GM23338 (cell line): ENCODE measurements at regions not wholly inside any gene's neighbourhood (a gene's known extent, or its start where the extent isn't known, plus 50 kb on each side); places are given as distances from the start of the nearest gene placed in this dataset.

Experiments used
- ATAC-seq: fragments of 200-7000 bp; cut with Tn5 transposase; 3 replicates; pipeline ENCODE4 v1.9.1; 2020
- DNase-seq: peaks from one replicate; pipeline ENCODE4 v3.0.0-alpha.2; 2015; ENCODE audit warnings: low spot score
- H2AFZ ChIP-seq: fragments of 200-600 bp; sonication (generic); 2 replicates; pipeline ENCODE4 v1.8.0; 2016; ENCODE audit warnings: antibody characterized with exemption, mild to moderate bottlenecking, moderate library complexity
- H3F3A ChIP-seq: fragments of 200-600 bp; sonication (generic); replicated peaks from 2 replicates; pipeline ENCODE4 v1.8.0; 2017; ENCODE audit warnings: antibody characterized with exemption, mixed run types, low read depth
- H3K27ac ChIP-seq: fragments of 200-600 bp; sonication (generic); 2 replicates; pipeline ENCODE4 v1.6.1; 2016; ENCODE audit warnings: low read depth
- H3K27me3 ChIP-seq: fragments of 200-600 bp; sonication (generic); 2 replicates; pipeline ENCODE4 v1.8.0; 2016; ENCODE audit warnings: mild to moderate bottlenecking, mixed run types, moderate library complexity; ENCODE audit not compliant: insufficient read depth
- H3K36me3 ChIP-seq: fragments of 200-600 bp; sonication (generic); 2 replicates; pipeline ENCODE4 v1.8.0; 2016; ENCODE audit warnings: mild to moderate bottlenecking; ENCODE audit not compliant: insufficient read depth
- H3K4me1 ChIP-seq: fragments of 200-600 bp; sonication (generic); 2 replicates; pipeline ENCODE4 v1.8.0; 2016; ENCODE audit warnings: mild to moderate bottlenecking, moderate library complexity; ENCODE audit not compliant: insufficient read depth
- H3K4me2 ChIP-seq: fragments of 200-600 bp; sonication (generic); 2 replicates; pipeline ENCODE4 v1.7.1; 2017; ENCODE audit warnings: mixed run types
- H3K4me3 ChIP-seq: fragments of 200-600 bp; sonication (generic); 2 replicates; pipeline ENCODE4 v1.6.1; 2016; ENCODE audit warnings: mixed run types
- H3K79me2 ChIP-seq: fragments of 200-600 bp; sonication (generic); replicated peaks from 2 replicates; pipeline ENCODE4 v1.8.0; 2017; ENCODE audit warnings: mild to moderate bottlenecking; ENCODE audit not compliant: insufficient read depth
- H3K9me2 ChIP-seq: fragments of 200-600 bp; sonication (generic); 2 replicates; pipeline ENCODE4 v1.8.0; 2017; ENCODE audit not compliant: insufficient read depth
- H4K20me1 ChIP-seq: fragments of 200-600 bp; sonication (generic); replicated peaks from 2 replicates; pipeline ENCODE4 v1.8.0; 2017; ENCODE audit warnings: mild to moderate bottlenecking; ENCODE audit not compliant: insufficient read depth
- H3K27ac Mint-ChIP-seq: 2 replicates; pipeline ENCODE4 v1.8.0; 2020; ENCODE audit warnings: inconsistent platforms, mild to moderate bottlenecking, moderate library complexity, mixed read lengths
- H3K27me3 Mint-ChIP-seq: 3 replicates; pipeline ENCODE4 v1.8.0; 2022; ENCODE audit warnings: low read depth, mild to moderate bottlenecking, moderate library complexity, mixed read lengths, inconsistent platforms; ENCODE audit not compliant: insufficient read depth, poor library complexity
- H3K36me3 Mint-ChIP-seq: 3 replicates; pipeline ENCODE4 v1.8.0; 2021; ENCODE audit warnings: low read depth, mild to moderate bottlenecking, inconsistent platforms, moderate library complexity, mixed read lengths
- H3K4me1 Mint-ChIP-seq: 3 replicates; pipeline ENCODE4 v1.8.0; 2020; ENCODE audit warnings: mild to moderate bottlenecking, inconsistent platforms, mixed read lengths
- H3K4me3 Mint-ChIP-seq: 3 replicates; pipeline ENCODE4 v1.8.0; 2021; ENCODE audit warnings: moderate library complexity, mild to moderate bottlenecking, inconsistent platforms, mixed read lengths
- H3K9me3 Mint-ChIP-seq: 3 replicates; pipeline ENCODE4 v1.8.0; 2020; ENCODE audit warnings: moderate library complexity, mild to moderate bottlenecking, inconsistent platforms, mixed read lengths
- CREB1 ChIP-seq: fragments of 250-450 bp; sonication (Bioruptor Pico); IDR thresholded peaks from 2 replicates; pipeline ENCODE4 v1.5.0; 2020; ENCODE audit warnings: low read depth, mild to moderate bottlenecking, moderate library complexity
- EZH2phosphoT487 ChIP-seq: fragments of 200-600 bp; sonication (generic); IDR thresholded peaks from one replicate; pipeline ENCODE4 v1.8.1; 2018; ENCODE audit warnings: antibody characterized with exemption; ENCODE audit not compliant: unreplicated experiment
- NANOG ChIP-seq: IDR thresholded peaks from 2 replicates; pipeline ENCODE4 v1.6.1; 2016; ENCODE audit warnings: antibody characterized with exemption, borderline replicate concordance
- STAT1 ChIP-seq: IDR thresholded peaks from one replicate; pipeline ENCODE4 v1.6.1; 2016; ENCODE audit warnings: antibody characterized with exemption; ENCODE audit not compliant: unreplicated experiment
- ZNF331 ChIP-seq: fragments of 250-450 bp; sonication (Bioruptor Pico); IDR thresholded peaks from 2 replicates; pipeline ENCODE4 v1.5.0; 2020; ENCODE audit warnings: low read depth, mild to moderate bottlenecking, moderate library complexity
- ZNF462 ChIP-seq: fragments of 250-450 bp; sonication (Bioruptor Pico); IDR thresholded peaks from 2 replicates; pipeline ENCODE4 v1.5.0; 2020; ENCODE audit warnings: mild to moderate bottlenecking, moderate library complexity

- Histone ChIP-seq H3K27ac (no peak overlapping the region), H3K79me2 (no peaks in the 10 kb centered on the region), H3F3A (no peaks in the 10 kb centered on the region), H3K27me3 (no peaks in the 10 kb centered on the region), H3K4me1 (peaks cover 8% of the 10 kb centered on the region), H4K20me1 (no peaks in the 10 kb centered on the region), H2AFZ (no peak overlapping the region), H3K4me3 (no peak overlapping the region), H3K4me2 (no peak overlapping the region), H3K36me3 (no peaks in the 10 kb centered on the region), H3K9me2 (no peaks in the 10 kb centered on the region)
- H3K36me3 Mint-ChIP-seq = no peaks in the 10 kb centered on the region; the same call in 2 of the 3 replicates
- peaks cover 5% of the 10 kb centered on the region; the same call in 2 of the 3 replicates for H3K9me3 Mint-ChIP-seq
- peaks cover 2% of the 10 kb centered on the region for H3K27me3 Mint-ChIP-seq
- peaks cover 22% of the 10 kb centered on the region; the same call in 2 of the 3 replicates for H3K4me1 Mint-ChIP-seq
- TF ChIP-seq CREB1 = no peak
- TF ChIP-seq STAT1 = no peak
- no peak for TF ChIP-seq ZNF462 (CRISPR knock-in tag)
- TF ChIP-seq ZNF331 (CRISPR knock-in tag) = no peak
- no peak for TF ChIP-seq EZH2phosphoT487
- no peak for TF ChIP-seq NANOG
- DNase-seq (no peak), ATAC-seq (no peak)
- H3K4me3 Mint-ChIP-seq = no peak overlapping the region
- no peak overlapping the region for H3K27ac Mint-ChIP-seq
Measured at GRCh38 chr6:10141746-10142443, 273.0 kb downstream of the TFAP2A start.
